ENCODE measurements at regions not wholly inside any gene's neighbourhood (a gene's known extent, or its start where the extent isn't known, plus 50 kb on each side); places are given as distances from the start of the nearest gene placed in this dataset.

GRCh38 chr6:121743691-121744090 lies 308.2 kb downstream of the GJA1 start (continued):
- TF ChIP-seq, protein P1, sequence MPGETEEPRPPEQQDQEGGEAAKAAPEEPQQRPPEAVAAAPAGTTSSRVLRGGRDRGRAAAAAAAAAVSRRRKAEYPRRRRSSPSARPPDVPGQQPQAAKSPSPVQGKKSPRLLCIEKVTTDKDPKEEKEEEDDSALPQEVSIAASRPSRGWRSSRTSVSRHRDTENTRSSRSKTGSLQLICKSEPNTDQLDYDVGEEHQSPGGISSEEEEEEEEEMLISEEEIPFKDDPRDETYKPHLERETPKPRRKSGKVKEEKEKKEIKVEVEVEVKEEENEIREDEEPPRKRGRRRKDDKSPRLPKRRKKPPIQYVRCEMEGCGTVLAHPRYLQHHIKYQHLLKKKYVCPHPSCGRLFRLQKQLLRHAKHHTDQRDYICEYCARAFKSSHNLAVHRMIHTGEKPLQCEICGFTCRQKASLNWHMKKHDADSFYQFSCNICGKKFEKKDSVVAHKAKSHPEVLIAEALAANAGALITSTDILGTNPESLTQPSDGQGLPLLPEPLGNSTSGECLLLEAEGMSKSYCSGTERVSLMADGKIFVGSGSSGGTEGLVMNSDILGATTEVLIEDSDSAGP (CRISPR knock-in tag; IDR thresholded peaks at IDR 0.05): no peak
- no peak for TF ChIP-seq SRSF7 (optimal IDR thresholded peaks at IDR 0.05; ENCODE audit: low read depth, low read length)

DNA sequence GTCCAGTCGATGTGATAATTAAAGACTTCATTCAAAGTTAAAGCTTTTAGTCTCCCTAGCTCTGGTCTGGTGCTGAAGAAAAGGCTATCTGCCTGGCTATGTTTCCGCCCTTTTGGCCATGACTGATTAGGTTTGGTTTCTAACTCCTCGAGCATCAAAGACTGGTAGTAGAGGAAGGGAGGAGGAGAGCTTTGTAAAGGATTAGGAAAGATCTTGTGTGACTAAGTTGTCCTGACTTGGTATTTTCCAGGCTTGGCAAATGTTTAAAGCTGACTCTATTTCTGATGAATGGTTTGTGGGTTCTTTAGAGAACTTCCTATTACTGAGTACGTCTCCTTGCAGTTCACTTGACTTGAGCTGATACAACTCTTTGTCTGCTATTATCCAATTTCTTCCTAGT lies 312.9 kb downstream of the GJA1 start:
- no peak for TF ChIP-seq KDM1A (IDR thresholded peaks at IDR 0.05)
- Histone ChIP-seq H3K9me1 (ENCODE audit: control insufficient read depth, insufficient read depth, low read length) (no peaks in the 10 kb centered on the region), H3K4me1 (replicated peaks in 1 of 2; ENCODE audit: control insufficient read depth in 2 of 2, insufficient read depth in 2 of 2, low read length in 2 of 2) (no peaks in the 10 kb centered on the region), H3K36me3 (ENCODE audit: control insufficient read depth, insufficient read depth, low read length) (no peaks in the 10 kb centered on the region), H3K27me3 (ENCODE audit: control insufficient read depth in 2 of 2, insufficient read depth in 2 of 2, low read length in 2 of 2) (no peaks in the 10 kb centered on the region), H3K9me3 (replicated peaks; ENCODE audit: control insufficient read depth, insufficient read depth, low read depth, low read length) (no peaks in the 10 kb centered on the region), H2AFZ (ENCODE audit: low read depth, low read length) (no peak overlapping the region), H4K20me1 (replicated peaks; ENCODE audit: control insufficient read depth, insufficient read depth, low read length) (no peaks in the 10 kb centered on the region), H3K79me2 (ENCODE audit: control insufficient read depth, insufficient read depth, low read length) (no peaks in the 10 kb centered on the region), H3K4me3 (no peak overlapping the region), H3K4me2 (ENCODE audit: insufficient read depth, low read length) (no peak overlapping the region), H3K9ac (ENCODE audit: insufficient read depth in 1 of 2, low read depth in 2 of 2, low read length in 2 of 2) (no peak overlapping the region), H3K27ac (ENCODE audit: extremely low read depth, low read depth, low read length) (no peak overlapping the region)
- CTCF ChIA-PET (ENCODE audit: low intra/inter-chr PET ratio): no interaction called here
- intact Hi-C loops (cut with micrococcal nuclease) (loop anchor here (10.0 kb wide), 1 partner anchor 314 kb away; the partner anchor contains the start of gene GJA1), in situ Hi-C loops (cut with MboI) (no loop called here)
- POLR2A ChIA-PET: no interaction called here
- DNase-seq (ENCODE audit: extremely low read depth in 1 of 4, low spot score in 3 of 4): no peak
- BruUV-seq (replicated peaks): no TSS peak
- 2% methylated on average over 4 of the region's 4 CpGs for WGBS (ENCODE audit: insufficient coverage, low coverage, missing lambda C conversion rate)
- no peak for ATAC-seq
- FAIRE-seq: no peak

Data from K562 (cell line).